Prostate gland (tissue), 2 donors: ENCODE measurements at regions not wholly inside any gene's neighbourhood (a gene's known extent, or its start where the extent isn't known, plus 50 kb on each side); places are given as distances from the start of the nearest gene placed in this dataset.

ENCODE experiments used
- DNase-seq: peaks from one replicate; pipeline ENCODE4 v3.0.0-alpha.2; 2019; ENCODE audit warnings: low spot score
- H3K27ac ChIP-seq, 2 donors: fragments of 200-600 bp; sonication (generic); 2 replicates each; pipeline ENCODE4 v1.5.1; 2017 to 2019
- H3K27me3 ChIP-seq: fragments of 200-600 bp; sonication (generic); replicated peaks from 2 replicates; pipeline ENCODE4 v1.5.1; 2019; ENCODE audit not compliant: insufficient read depth
- H3K36me3 ChIP-seq, 2 donors: fragments of 200-600 bp; sonication (generic); 1 replicate in 1 of 2; 2 replicates in 1 of 2; pipeline versions ENCODE4 v1.5.1 to v1.8.1; 2017 to 2019
- H3K4me1 ChIP-seq: fragments of 200-600 bp; sonication (generic); replicated peaks from 2 replicates; pipeline ENCODE4 v1.5.1; 2019
- H3K4me3 ChIP-seq, 2 donors: fragments of 200-600 bp; sonication (generic); 2 replicates each; pipeline ENCODE4 v1.5.1; 2017 to 2019
- H3K9me3 ChIP-seq: fragments of 200-600 bp; sonication (generic); 2 replicates; pipeline ENCODE4 v1.5.1; 2017
- CTCF ChIP-seq, 4 experiments: fragments of 200-600 bp in 2 of 4; fragments of 450-650 bp in 2 of 4; sonication (generic) in 2 of 4; IDR thresholded peaks; 1 replicate in 3 of 4; 2 replicates in 1 of 4; pipeline ENCODE4 v1.5.1; 2016 to 2019; ENCODE audit warnings: antibody characterized with exemption in 4 of 4, mild to moderate bottlenecking in 2 of 4, moderate library complexity in 2 of 4
- POLR2A ChIP-seq: fragments of 450-650 bp; IDR thresholded peaks from one replicate; pipeline ENCODE4 v1.6.1; 2016; ENCODE audit warnings: antibody characterized with exemption, mild to moderate bottlenecking
- POLR2AphosphoS5 ChIP-seq: sonication (generic); formaldehyde crosslinking; IDR thresholded peaks from one replicate; pipeline ENCODE4 v1.6.1; 2017; ENCODE audit warnings: antibody characterized with exemption
- WGBS: methylation state at CpG from one replicate; pipeline ENCODE4 v1.1.5; 2018; 5-methylcytosine and 5-hydroxymethylcytosine counted together
- intact Hi-C: fragments of 100-400 bp; cut with DNase I; formaldehyde crosslinking; loops from one replicate; pipeline ENCODE4 v1.14.2; 2022

GRCh38 chr3:23017801-23018200 is 185.3 kb upstream of the UBE2E2 start:
- TF ChIP-seq POLR2A, result no peak
- TF ChIP-seq POLR2AphosphoS5, result no peak
- TF ChIP-seq CTCF (IDR thresholded peaks at IDR 0.05), result no peak
- Histone ChIP-seq H3K9me3 (no peaks in the 10 kb centered on the region), H3K36me3 (no peaks in the 10 kb centered on the region), H3K4me1 (no peaks in the 10 kb centered on the region), H3K4me3 (no peak overlapping the region), H3K27ac (no peak overlapping the region), H3K27me3 (no peaks in the 10 kb centered on the region)
- WGBS, result 16% methylated on average over 1 of the region's 1 CpG
- no peak for DNase-seq
- intact Hi-C loops, result no loop called here

- H3K36me3 ChIP-seq, result no peaks in the 10 kb centered on the region
- TF ChIP-seq POLR2AphosphoS5 (no peak), CTCF (IDR thresholded peaks at IDR 0.05) (no peak), POLR2A (no peak)
- no peaks in the 10 kb centered on the region for H3K4me1 ChIP-seq
- no peak for DNase-seq
- intact Hi-C loops, result no loop called here
- H3K27me3 ChIP-seq, result no peaks in the 10 kb centered on the region
- no peak overlapping the region for H3K27ac ChIP-seq
- no peak overlapping the region for H3K4me3 ChIP-seq
- 32% methylated on average over 4 of the region's 4 CpGs for WGBS
- H3K9me3 ChIP-seq, result no peaks in the 10 kb centered on the region
These were observed 183.4 kb upstream of the UBE2E2 start for GRCh38 chr3:23019596-23020300.

GRCh38 chr3:23028294-23028693 is 174.8 kb upstream of the UBE2E2 start:
- no peaks in the 10 kb centered on the region for H3K4me1 ChIP-seq
- intact Hi-C loops, result no loop called here
- TF ChIP-seq POLR2A, result no peak
- no peak for TF ChIP-seq POLR2AphosphoS5
- no peak for TF ChIP-seq CTCF (IDR thresholded peaks at IDR 0.05)
- no peaks in the 10 kb centered on the region for H3K36me3 ChIP-seq
- no peak overlapping the region for H3K27ac ChIP-seq
- no peaks in the 10 kb centered on the region for H3K27me3 ChIP-seq
- 31% methylated on average over 2 of the region's 2 CpGs for WGBS
- no peaks in the 10 kb centered on the region for H3K9me3 ChIP-seq
- no peak overlapping the region for H3K4me3 ChIP-seq
- no peak for DNase-seq

GRCh38 chr3:23029001-23029400 is 174.1 kb upstream of the UBE2E2 start:
- intact Hi-C loops, result no loop called here
- H3K4me3 ChIP-seq, result no peak overlapping the region
- 40% methylated on average over 2 of the region's 2 CpGs for WGBS
- no peak overlapping the region for H3K27ac ChIP-seq
- TF ChIP-seq POLR2A (no peak), POLR2AphosphoS5 (no peak), CTCF (IDR thresholded peaks at IDR 0.05) (no peak)
- no peak for DNase-seq
- H3K36me3 ChIP-seq, result no peaks in the 10 kb centered on the region
- no peaks in the 10 kb centered on the region for H3K9me3 ChIP-seq
- no peaks in the 10 kb centered on the region for H3K27me3 ChIP-seq
- H3K4me1 ChIP-seq, result no peaks in the 10 kb centered on the region

- H3K9me3 ChIP-seq, result no peaks in the 10 kb centered on the region
- intact Hi-C loops, result no loop called here
- WGBS, result 53% methylated on average over 9 of the region's 9 CpGs
- TF ChIP-seq POLR2A (no peak), POLR2AphosphoS5 (no peak), CTCF (IDR thresholded peaks at IDR 0.05) (no peak)
- no peak for DNase-seq
- no peaks in the 10 kb centered on the region for H3K27me3 ChIP-seq
- H3K4me3 ChIP-seq, result no peak overlapping the region
- H3K4me1 ChIP-seq, result no peaks in the 10 kb centered on the region
- H3K36me3 ChIP-seq, result no peaks in the 10 kb centered on the region
- H3K27ac ChIP-seq, result no peak overlapping the region
These were observed 167.0 kb upstream of the UBE2E2 start for GRCh38 chr3:23035927-23036640.
